BJ (cell line): ENCODE measurements at regions not wholly inside any gene's neighbourhood (a gene's known extent, or its start where the extent isn't known, plus 50 kb on each side); places are given as distances from the start of the nearest gene placed in this dataset.
"Not testable (repeated sequence)": the region's sequence is repeated elsewhere in the genome, so short reads cannot be mapped to it uniquely, and the experiment has no call there.

Experiments used
- CTCF ChIA-PET: fragments of 350-600 bp; formaldehyde crosslinking; extraction: SDS; loops from one replicate; lab custom pipeline; 2021; ENCODE audit warnings: antibody characterized with exemption, inconsistent platforms; lab: Yijun Ruan, JAX
- POLR2A ChIA-PET: fragments of 300-600 bp; sonication (Branson Sonifier 250); formaldehyde crosslinking; extraction: SDS; loops from one replicate; lab custom pipeline; 2021; ENCODE audit warnings: antibody characterized with exemption; lab: Charles Lee
- DNase-seq: peaks from one replicate; pipeline ENCODE4 v3.0.0-alpha.2; 2011; ENCODE audit warnings: low read depth
- H3K27me3 ChIP-seq: 2 replicates; pipeline ENCODE4 v1.6.0; 2011; ENCODE audit warnings: low read length; ENCODE audit not compliant: control insufficient read depth, insufficient read depth
- H3K36me3 ChIP-seq: 2 replicates; pipeline ENCODE4 v1.5.1; 2011; ENCODE audit warnings: low read length; ENCODE audit not compliant: control insufficient read depth, insufficient read depth
- H3K4me3 ChIP-seq: 2 replicates; pipeline ENCODE4 v1.5.1; 2011; ENCODE audit warnings: low read depth, mild to moderate bottlenecking, control low read depth, low read length
- CTCF ChIP-seq: IDR thresholded peaks from 2 replicates; pipeline ENCODE4 v1.5.1; 2011; ENCODE audit warnings: low read depth, mild to moderate bottlenecking, control low read depth, inconsistent platforms, low read length, moderate library complexity; ENCODE audit not compliant: insufficient read depth

DNA sequence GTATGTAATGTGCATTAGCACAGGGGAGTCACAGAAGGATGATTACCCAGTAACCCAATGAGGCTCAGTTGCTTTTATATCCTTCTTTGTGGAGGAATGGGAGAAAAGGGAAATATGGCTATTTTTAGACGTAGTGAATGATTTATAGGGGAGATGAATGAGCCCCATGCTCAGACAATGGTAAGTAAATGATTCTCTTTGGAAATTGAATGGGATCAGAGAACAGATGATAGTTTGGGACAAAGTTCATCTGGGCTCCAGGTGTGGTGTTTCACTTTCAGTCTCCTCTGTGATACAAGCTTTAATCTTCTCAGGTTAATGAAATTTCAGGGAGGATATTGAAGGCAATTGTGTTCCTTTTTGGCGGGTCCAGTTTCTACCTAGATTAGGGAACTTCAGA, 63.0 kb upstream of the MPP7 start:
- no peak for DNase-seq

GRCh38 chr10:28366994-28367393, 64.1 kb upstream of the MPP7 start:
- TF ChIP-seq CTCF: no peak
- no peaks in the 10 kb centered on the region for H3K36me3 ChIP-seq
- H3K27me3 ChIP-seq: peaks cover 1% of the 10 kb centered on the region; the same call in 1 of the 2 replicates
- DNase-seq: no peak
- POLR2A ChIA-PET: no interaction called here
- CTCF ChIA-PET: interaction anchor here (1.1 to 1.5 kb wide), 2 partner anchors 13 to 27 kb away, joined by 4 to 8 read pairs; no protein-coding TSS in a partner anchor
- no peak overlapping the region for H3K4me3 ChIP-seq

More for the DNA sequence above, 63.0 kb upstream of the MPP7 start:
- H3K36me3 ChIP-seq: no peaks in the 10 kb centered on the region
- TF ChIP-seq CTCF: no peak
- CTCF ChIA-PET: interaction anchor here (0.7 to 1.3 kb wide), 6 partner anchors 17 to 623 kb away, joined by 3 to 4 read pairs (median 3); no protein-coding TSS in a partner anchor
- H3K27me3 ChIP-seq: peaks cover 1% of the 10 kb centered on the region; the same call in 1 of the 2 replicates
- POLR2A ChIA-PET: no interaction called here
- no peak overlapping the region for H3K4me3 ChIP-seq

GRCh38 chr10:28367413-28367812, 64.5 kb upstream of the MPP7 start:
- ChIA-PET POLR2A (no interaction called here), CTCF (interaction anchor here (1.1 to 1.5 kb wide), 2 partner anchors 12 to 26 kb away, joined by 4 to 8 read pairs; no protein-coding TSS in a partner anchor)
- no peak for DNase-seq
- peaks cover 1% of the 10 kb centered on the region; the same call in 1 of the 2 replicates for H3K27me3 ChIP-seq
- no peaks in the 10 kb centered on the region for H3K36me3 ChIP-seq
- TF ChIP-seq CTCF: no peak
- H3K4me3 ChIP-seq: no peak overlapping the region

- Histone ChIP-seq H3K36me3 (no peaks in the 10 kb centered on the region), H3K4me3 (no peak overlapping the region), H3K27me3 (peaks cover 1% of the 10 kb centered on the region; the same call in 1 of the 2 replicates)
- ChIA-PET CTCF (interaction anchor here (0.7 to 1.5 kb wide), 3 partner anchors 12 to 26 kb away, joined by 3 to 8 read pairs (median 4); no protein-coding TSS in a partner anchor), POLR2A (no interaction called here)
- no peak for TF ChIP-seq CTCF
- DNase-seq: no peak
These were observed 65.1 kb upstream of the MPP7 start for GRCh38 chr10:28367929-28368484.

DNA sequence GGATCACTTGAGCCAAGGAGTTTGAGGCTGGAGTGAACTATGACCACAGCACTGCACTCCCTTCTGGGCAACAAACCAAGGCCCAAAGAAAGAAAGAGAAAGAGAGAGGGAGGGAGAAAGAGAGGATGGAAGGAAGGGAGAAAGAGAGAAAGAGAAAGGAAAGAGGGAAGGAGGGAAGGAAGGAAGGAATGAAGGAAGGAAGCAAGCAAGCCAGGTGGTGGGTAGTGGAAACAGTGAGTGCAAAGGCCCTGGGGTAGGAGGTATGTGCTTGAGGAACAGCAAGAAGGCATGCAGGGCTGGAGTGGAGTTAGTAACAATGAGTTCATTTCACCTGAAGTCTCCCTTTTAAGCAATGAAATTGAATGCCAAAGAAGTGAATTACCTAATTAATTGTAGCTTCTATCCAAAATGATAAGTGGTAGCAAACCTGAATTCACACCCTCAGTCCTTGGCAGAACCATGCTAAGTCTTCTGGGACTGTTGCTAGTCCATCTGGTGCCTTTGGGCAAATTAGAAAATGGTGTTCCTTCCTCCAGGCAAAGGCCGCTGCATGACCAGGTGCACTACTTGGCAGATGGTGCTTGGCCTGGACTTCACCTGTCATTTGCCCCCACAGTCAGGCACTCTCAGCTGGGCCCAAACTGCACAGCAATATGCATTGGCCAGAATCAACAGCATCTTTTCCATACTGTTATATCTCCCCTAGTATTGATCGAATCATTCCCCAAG, 67.4 kb upstream of the MPP7 start:
- DNase-seq: no peak
- TF ChIP-seq CTCF: no peak
- CTCF ChIA-PET: interaction anchor here (0.6 to 3.6 kb wide), 3 partner anchors 12 to 381 kb away, joined by 3 to 19 read pairs (median 6); no protein-coding TSS in a partner anchor
- POLR2A ChIA-PET: no interaction called here
- Histone ChIP-seq H3K27me3 (peaks cover 1% of the 10 kb centered on the region; the same call in 1 of the 2 replicates), H3K4me3 (no peak overlapping the region), H3K36me3 (no peaks in the 10 kb centered on the region)

GRCh38 chr10:28371638-28372037, 68.8 kb upstream of the MPP7 start:
- H3K27me3 ChIP-seq, H3K36me3 ChIP-seq, POLR2A ChIA-PET, DNase-seq, H3K4me3 ChIP-seq: not testable (repeated sequence)
- CTCF ChIA-PET: interaction anchor here (0.6 to 3.6 kb wide), 3 partner anchors 10 to 323 kb away, joined by 3 to 19 read pairs (median 3); no protein-coding TSS in a partner anchor
